GM12878 (cell line): ENCODE measurements at regions not wholly inside any gene's neighbourhood (a gene's known extent, or its start where the extent isn't known, plus 50 kb on each side); places are given as distances from the start of the nearest gene placed in this dataset.

Experiments used
- CHD1 ChIP-seq: IDR thresholded peaks from 2 replicates; pipeline ENCODE4 v1.6.1; 2012; ENCODE audit warnings: low read depth, low read length, improper control_type of control experiment
- EP300 ChIP-seq, 2 experiments: fragments of 150-350 bp in 1 of 2; IDR thresholded peaks; 2 replicates each; pipeline ENCODE4 v1.6.1; 2011 to 2012; ENCODE audit warnings: low read depth in 2 of 2, low read length in 2 of 2, borderline replicate concordance in 1 of 2, improper control_type of control experiment in 1 of 2, inconsistent platforms in 1 of 2; ENCODE audit not compliant: control insufficient read depth in 1 of 2
- HDAC6 ChIP-seq: fragments of 200-600 bp; sonication (generic); IDR thresholded peaks from one replicate; pipeline ENCODE4 v1.8.0; 2017; ENCODE audit warnings: antibody characterized with exemption; ENCODE audit not compliant: unreplicated experiment
- JUND ChIP-seq: IDR thresholded peaks from 2 replicates; pipeline ENCODE4 v1.6.1; 2012; ENCODE audit warnings: low read depth, mild to moderate bottlenecking, low read length, improper control_type of control experiment, moderate library complexity
- POLR2AphosphoS5 ChIP-seq: IDR thresholded peaks from 2 replicates; pipeline ENCODE4 v1.6.1; 2011; ENCODE audit warnings: mild to moderate bottlenecking, low read length, inconsistent platforms
- TF ChIP-seq, protein P1 (sequence below), 3 experiments: IDR thresholded peaks in 2 of 3; conservative IDR thresholded peaks in 1 of 3; 2 replicates each; pipeline ENCODE4 v1.5.1; 2011; ENCODE audit warnings: low read depth in 3 of 3, low read length in 3 of 3, mild to moderate bottlenecking in 3 of 3, control low read depth in 2 of 3, moderate library complexity in 2 of 3, inconsistent platforms in 1 of 3, mixed read lengths in 1 of 3; ENCODE audit not compliant: control insufficient read depth in 2 of 3, insufficient read depth in 1 of 3; ENCODE audit errors: extremely low read depth in 1 of 3

DNA sequence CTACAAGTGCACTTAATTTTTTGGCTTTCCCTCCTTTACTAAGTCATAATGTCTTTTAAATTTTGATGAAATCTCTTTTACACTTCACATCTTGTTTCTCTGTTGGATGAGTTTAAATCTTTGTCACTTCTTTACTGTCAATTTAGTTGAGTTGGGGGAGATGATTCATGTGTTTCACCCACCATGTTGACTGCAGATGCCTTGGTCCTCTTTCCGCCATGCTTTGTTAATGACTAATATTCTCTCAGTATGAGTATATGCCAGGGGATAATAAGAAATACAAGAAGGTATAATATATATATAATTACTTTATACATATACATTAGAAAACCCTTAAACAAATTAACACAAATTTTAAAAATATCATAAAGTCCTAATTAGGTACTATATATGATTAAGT lies 149.7 kb upstream of the SPRED1 start:
- TF ChIP-seq POLR2AphosphoS5 (no peak), JUND (no peak), CHD1 (no peak), EP300 (IDR thresholded peaks at IDR 0.05; ENCODE audit: borderline replicate concordance in 1 of 2, control insufficient read depth in 1 of 2, low read depth in 2 of 2, low read length in 2 of 2) (no peak), HDAC6 (no peak)
- TF ChIP-seq, protein P1, sequence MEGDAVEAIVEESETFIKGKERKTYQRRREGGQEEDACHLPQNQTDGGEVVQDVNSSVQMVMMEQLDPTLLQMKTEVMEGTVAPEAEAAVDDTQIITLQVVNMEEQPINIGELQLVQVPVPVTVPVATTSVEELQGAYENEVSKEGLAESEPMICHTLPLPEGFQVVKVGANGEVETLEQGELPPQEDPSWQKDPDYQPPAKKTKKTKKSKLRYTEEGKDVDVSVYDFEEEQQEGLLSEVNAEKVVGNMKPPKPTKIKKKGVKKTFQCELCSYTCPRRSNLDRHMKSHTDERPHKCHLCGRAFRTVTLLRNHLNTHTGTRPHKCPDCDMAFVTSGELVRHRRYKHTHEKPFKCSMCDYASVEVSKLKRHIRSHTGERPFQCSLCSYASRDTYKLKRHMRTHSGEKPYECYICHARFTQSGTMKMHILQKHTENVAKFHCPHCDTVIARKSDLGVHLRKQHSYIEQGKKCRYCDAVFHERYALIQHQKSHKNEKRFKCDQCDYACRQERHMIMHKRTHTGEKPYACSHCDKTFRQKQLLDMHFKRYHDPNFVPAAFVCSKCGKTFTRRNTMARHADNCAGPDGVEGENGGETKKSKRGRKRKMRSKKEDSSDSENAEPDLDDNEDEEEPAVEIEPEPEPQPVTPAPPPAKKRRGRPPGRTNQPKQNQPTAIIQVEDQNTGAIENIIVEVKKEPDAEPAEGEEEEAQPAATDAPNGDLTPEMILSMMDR (IDR thresholded peaks at IDR 0.05 in 2 of 3, conservative IDR thresholded peaks at IDR 0.05 in 1 of 3; ENCODE audit: control insufficient read depth in 2 of 3, extremely low read depth in 1 of 3, insufficient read depth in 1 of 3, low read depth in 3 of 3, low read length in 3 of 3): no peak
